HCT116 (cell line): ENCODE measurements at regions not wholly inside any gene's neighbourhood (a gene's known extent, or its start where the extent isn't known, plus 50 kb on each side); places are given as distances from the start of the nearest gene placed in this dataset.

Experiments used
- ATAC-seq: fragments of 200-7000 bp; cut with Tn5 transposase; 2 replicates; pipeline ENCODE4 v1.9.1; 2020; ENCODE audit warnings: mild to moderate bottlenecking, moderate library complexity
- BruUV-seq: library from RNA; stranded (reverse); fragments of 400-500 nt; replicated peaks from 2 replicates; lab custom pipeline; 2021; lab: Mats Ljungman, UMichigan
- CTCF ChIA-PET: fragments of 300-600 bp; sonication (Branson Sonifier 250); formaldehyde crosslinking; loops from one replicate; lab custom pipeline; 2021; ENCODE audit warnings: antibody characterized with exemption; lab: Charles Lee
- POLR2A ChIA-PET: fragments of 300-600, 350-600 bp; sonication (Branson Sonifier 250); formaldehyde crosslinking; loops from one replicate; lab custom pipeline; 2021; ENCODE audit warnings: antibody characterized with exemption; lab: Charles Lee
- RAD21 ChIA-PET, 2 experiments: fragments of 300-600 bp; sonication (Branson Sonifier 250); formaldehyde crosslinking; loops; one replicate each; lab custom pipeline; 2023; ENCODE audit warnings: low total read pairs in 2 of 2; ENCODE audit not compliant: uncharacterized antibody in 2 of 2, unreplicated experiment in 2 of 2, low non-redundant PET in 1 of 2; lab: Charles Lee
- DNase-seq: peaks from one replicate; pipeline ENCODE4 v3.0.0-alpha.2; 2010; ENCODE audit warnings: low read depth, low spot score
- H2AFZ ChIP-seq: fragments of 200-600 bp; shearing (Covaris generic), sonication (generic); 2 replicates; pipeline ENCODE4 v1.6.1; 2017; ENCODE audit warnings: low read depth, mixed run types, mixed read lengths, antibody characterized with exemption, low read length; ENCODE audit not compliant: poor library complexity, severe bottlenecking
- H3K27ac ChIP-seq: 2 replicates; pipeline ENCODE4 v1.5.1; 2012; ENCODE audit warnings: low read depth, low read length
- H3K27me3 ChIP-seq: fragments of 200-600 bp; sonication (generic); 2 replicates; pipeline ENCODE4 v1.6.1; 2016; ENCODE audit warnings: mixed run types, low read length, mixed read lengths; ENCODE audit not compliant: insufficient read depth
- H3K36me3 ChIP-seq, 2 experiments: fragments of 200-500 bp in 1 of 2; fragments of 200-600 bp in 1 of 2; sonication (Bioruptor generic) in 1 of 2; sonication (generic) in 1 of 2; 2 replicates each; pipeline versions ENCODE4 v1.5.1 to v1.6.1; 2014 to 2016; ENCODE audit warnings: low read length in 2 of 2, inconsistent platforms in 1 of 2, mixed read lengths in 1 of 2, mixed run types in 1 of 2; ENCODE audit not compliant: insufficient read depth in 2 of 2, control insufficient read depth in 1 of 2
- H3K4me1 ChIP-seq, 2 experiments: fragments of 200-600 bp in 1 of 2; sonication (generic) in 1 of 2; 2 replicates each; pipeline versions ENCODE4 v1.5.1 to v1.6.1; 2012 to 2017; ENCODE audit warnings: low read length in 2 of 2, inconsistent platforms in 1 of 2, mild to moderate bottlenecking in 1 of 2, mixed read lengths in 1 of 2, mixed run types in 1 of 2, moderate library complexity in 1 of 2; ENCODE audit not compliant: insufficient read depth in 2 of 2, control insufficient read depth in 1 of 2
- H3K4me2 ChIP-seq: fragments of 200-600 bp; sonication (generic); 2 replicates; pipeline ENCODE4 v1.6.1; 2017; ENCODE audit warnings: mixed run types, low read length, mixed read lengths
- H3K4me3 ChIP-seq, 2 experiments: fragments of 200-600 bp in 1 of 2; sonication (generic) in 1 of 2; replicated peaks in 1 of 2; 2 replicates each; pipeline ENCODE4 v1.5.1; 2011 to 2016; ENCODE audit warnings: low read length in 2 of 2, control low read depth in 1 of 2, low read depth in 1 of 2, mild to moderate bottlenecking in 1 of 2, mixed read lengths in 1 of 2, mixed run types in 1 of 2
- H3K79me2 ChIP-seq: fragments of 200-600 bp; sonication (generic); 2 replicates; pipeline ENCODE4 v1.6.1; 2017; ENCODE audit warnings: mild to moderate bottlenecking, mixed run types, low read length, moderate library complexity, mixed read lengths; ENCODE audit not compliant: insufficient read depth
- H3K9ac ChIP-seq: fragments of 200-600 bp; sonication (generic); 2 replicates; pipeline ENCODE4 v1.6.1; 2016; ENCODE audit warnings: low read length, mixed read lengths
- H3K9me2 ChIP-seq: fragments of 200-600 bp; sonication (generic), shearing (Covaris generic); 2 replicates; pipeline ENCODE4 v1.6.1; 2017; ENCODE audit warnings: mixed run types, mild to moderate bottlenecking, moderate library complexity; ENCODE audit not compliant: insufficient read depth
- H3K9me3 ChIP-seq, 2 experiments: fragments of 200-500 bp in 1 of 2; fragments of 200-600 bp in 1 of 2; sonication (Bioruptor generic) in 1 of 2; sonication (generic) in 1 of 2; 2 replicates each; pipeline ENCODE4 v1.6.1; 2014 to 2017; ENCODE audit warnings: low read length in 2 of 2, mixed read lengths in 2 of 2, inconsistent platforms in 1 of 2, low read depth in 1 of 2, mild to moderate bottlenecking in 1 of 2, mixed run types in 1 of 2, moderate library complexity in 1 of 2; ENCODE audit not compliant: control insufficient read depth in 1 of 2, insufficient read depth in 1 of 2
- H4K20me1 ChIP-seq: fragments of 200-600 bp; sonication (generic), shearing (Covaris generic); 2 replicates; pipeline ENCODE4 v1.6.1; 2017; ENCODE audit warnings: mixed run types, mild to moderate bottlenecking, moderate library complexity; ENCODE audit not compliant: insufficient read depth
- CBX3 ChIP-seq: IDR thresholded peaks from 2 replicates; pipeline ENCODE4 v1.6.1; 2012; ENCODE audit warnings: low read depth
- EGR1 ChIP-seq: IDR thresholded peaks from 2 replicates; pipeline ENCODE4 v1.6.1; 2012; ENCODE audit warnings: low read depth
- ELF1 ChIP-seq: IDR thresholded peaks from 2 replicates; pipeline ENCODE4 v1.6.1; 2012; ENCODE audit warnings: low read depth, borderline replicate concordance
- EZH2phosphoT487 ChIP-seq: fragments of 200-600 bp; IDR thresholded peaks from 2 replicates; pipeline ENCODE4 v1.6.1; 2018; ENCODE audit warnings: antibody characterized with exemption, borderline replicate concordance
- POLR2AphosphoS5 ChIP-seq: IDR thresholded peaks from 2 replicates; pipeline ENCODE4 v1.6.1; 2011; ENCODE audit warnings: mild to moderate bottlenecking, low read depth, low read length, moderate library complexity
- RAD21 ChIP-seq: IDR thresholded peaks from 2 replicates; pipeline ENCODE4 v1.6.1; 2012; ENCODE audit warnings: low read depth, mild to moderate bottlenecking
- SP1 ChIP-seq: IDR thresholded peaks from 2 replicates; pipeline ENCODE4 v1.6.1; 2012; ENCODE audit warnings: low read depth
- TCF7L2 ChIP-seq: IDR thresholded peaks from 2 replicates; pipeline ENCODE4 v1.7.0; 2011; ENCODE audit warnings: borderline replicate concordance, inconsistent platforms; ENCODE audit not compliant: insufficient read depth, insufficient read length; ENCODE audit errors: extremely low read depth
- YY1 ChIP-seq: IDR thresholded peaks from 2 replicates; pipeline ENCODE4 v1.6.1; 2011; ENCODE audit warnings: low read length, low read depth, moderate library complexity, mild to moderate bottlenecking; ENCODE audit not compliant: insufficient replicate concordance; ENCODE audit errors: extremely low read depth
- ZFX ChIP-seq: fragments of 450-650 bp; IDR thresholded peaks from 2 replicates; pipeline ENCODE4 v1.6.1; 2017
- ZNF274 ChIP-seq: fragments of 200-500 bp; sonication (Bioruptor generic); IDR thresholded peaks from 2 replicates; pipeline ENCODE4 v1.6.1; 2014; ENCODE audit warnings: mild to moderate bottlenecking, low read depth, low read length, inconsistent platforms
- intact Hi-C: fragments of 100-400 bp; cut with micrococcal nuclease; formaldehyde crosslinking; loops from 2 replicates; pipeline ENCODE4 v1.10.0; 2022
- TF ChIP-seq, protein P1 (sequence below): IDR thresholded peaks from 2 replicates; pipeline ENCODE4 v1.6.1; 2012; ENCODE audit warnings: low read depth
- TF ChIP-seq, protein P2 (sequence below): IDR thresholded peaks from 2 replicates; pipeline ENCODE4 v1.6.1; 2011; ENCODE audit warnings: mild to moderate bottlenecking, low read length, moderate library complexity; ENCODE audit not compliant: insufficient replicate concordance; ENCODE audit errors: extremely low read depth
- TF ChIP-seq, protein P3 (sequence below): IDR thresholded peaks from 2 replicates; pipeline ENCODE4 v1.6.1; 2012

DNA sequence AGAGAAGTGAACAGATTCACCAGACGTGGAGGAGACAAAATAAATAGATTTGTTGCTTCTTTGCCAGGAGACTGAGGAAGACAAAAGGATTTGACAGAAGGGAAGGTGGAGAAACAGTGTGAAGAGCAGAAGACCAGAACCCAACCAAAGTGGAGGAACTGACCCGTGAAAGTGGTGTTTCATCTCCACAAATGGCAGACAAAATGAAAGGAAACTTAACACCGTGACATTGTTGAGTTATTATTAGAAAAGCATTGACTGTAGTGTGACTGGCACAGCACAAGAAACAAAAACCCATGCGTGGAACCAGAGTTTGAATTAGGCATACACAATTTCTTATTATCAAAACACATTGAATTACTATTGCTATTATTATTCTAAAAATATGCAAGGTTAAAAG lies 518.1 kb downstream of the TMEM121 start:
- intact Hi-C loops: no loop called here
- no peaks in the 10 kb centered on the region for H3K36me3 ChIP-seq
- CTCF ChIA-PET: no interaction called here
- H4K20me1 ChIP-seq: no peaks in the 10 kb centered on the region
- H3K9me3 ChIP-seq: no peaks in the 10 kb centered on the region; a peak in 1 of 4 replicates
- no peaks in the 10 kb centered on the region for H3K79me2 ChIP-seq
- no peak overlapping the region for H3K27ac ChIP-seq
- RAD21 ChIA-PET: no interaction called here
- no peak overlapping the region for H3K4me2 ChIP-seq
- POLR2A ChIA-PET: no interaction called here
- no peak overlapping the region for H3K4me3 ChIP-seq
- no peaks in the 10 kb centered on the region for H3K27me3 ChIP-seq
- no peaks in the 10 kb centered on the region for H3K4me1 ChIP-seq
- no peaks in the 10 kb centered on the region for H3K9me2 ChIP-seq
- ATAC-seq (no peak), DNase-seq (no peak)
- BruUV-seq: no TSS peak
- H3K9ac ChIP-seq: no peak overlapping the region
- H2AFZ ChIP-seq: no peak overlapping the region
- TF ChIP-seq, protein P1, sequence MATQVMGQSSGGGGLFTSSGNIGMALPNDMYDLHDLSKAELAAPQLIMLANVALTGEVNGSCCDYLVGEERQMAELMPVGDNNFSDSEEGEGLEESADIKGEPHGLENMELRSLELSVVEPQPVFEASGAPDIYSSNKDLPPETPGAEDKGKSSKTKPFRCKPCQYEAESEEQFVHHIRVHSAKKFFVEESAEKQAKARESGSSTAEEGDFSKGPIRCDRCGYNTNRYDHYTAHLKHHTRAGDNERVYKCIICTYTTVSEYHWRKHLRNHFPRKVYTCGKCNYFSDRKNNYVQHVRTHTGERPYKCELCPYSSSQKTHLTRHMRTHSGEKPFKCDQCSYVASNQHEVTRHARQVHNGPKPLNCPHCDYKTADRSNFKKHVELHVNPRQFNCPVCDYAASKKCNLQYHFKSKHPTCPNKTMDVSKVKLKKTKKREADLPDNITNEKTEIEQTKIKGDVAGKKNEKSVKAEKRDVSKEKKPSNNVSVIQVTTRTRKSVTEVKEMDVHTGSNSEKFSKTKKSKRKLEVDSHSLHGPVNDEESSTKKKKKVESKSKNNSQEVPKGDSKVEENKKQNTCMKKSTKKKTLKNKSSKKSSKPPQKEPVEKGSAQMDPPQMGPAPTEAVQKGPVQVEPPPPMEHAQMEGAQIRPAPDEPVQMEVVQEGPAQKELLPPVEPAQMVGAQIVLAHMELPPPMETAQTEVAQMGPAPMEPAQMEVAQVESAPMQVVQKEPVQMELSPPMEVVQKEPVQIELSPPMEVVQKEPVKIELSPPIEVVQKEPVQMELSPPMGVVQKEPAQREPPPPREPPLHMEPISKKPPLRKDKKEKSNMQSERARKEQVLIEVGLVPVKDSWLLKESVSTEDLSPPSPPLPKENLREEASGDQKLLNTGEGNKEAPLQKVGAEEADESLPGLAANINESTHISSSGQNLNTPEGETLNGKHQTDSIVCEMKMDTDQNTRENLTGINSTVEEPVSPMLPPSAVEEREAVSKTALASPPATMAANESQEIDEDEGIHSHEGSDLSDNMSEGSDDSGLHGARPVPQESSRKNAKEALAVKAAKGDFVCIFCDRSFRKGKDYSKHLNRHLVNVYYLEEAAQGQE: no peak
- TF ChIP-seq SP1 (no peak), YY1 (no peak), EGR1 (no peak), RAD21 (no peak), EZH2phosphoT487 (no peak), TCF7L2 (no peak), CBX3 (no peak), ZNF274 (no peak), ZFX (no peak), ELF1 (no peak), POLR2AphosphoS5 (no peak)
- TF ChIP-seq, protein P2, sequence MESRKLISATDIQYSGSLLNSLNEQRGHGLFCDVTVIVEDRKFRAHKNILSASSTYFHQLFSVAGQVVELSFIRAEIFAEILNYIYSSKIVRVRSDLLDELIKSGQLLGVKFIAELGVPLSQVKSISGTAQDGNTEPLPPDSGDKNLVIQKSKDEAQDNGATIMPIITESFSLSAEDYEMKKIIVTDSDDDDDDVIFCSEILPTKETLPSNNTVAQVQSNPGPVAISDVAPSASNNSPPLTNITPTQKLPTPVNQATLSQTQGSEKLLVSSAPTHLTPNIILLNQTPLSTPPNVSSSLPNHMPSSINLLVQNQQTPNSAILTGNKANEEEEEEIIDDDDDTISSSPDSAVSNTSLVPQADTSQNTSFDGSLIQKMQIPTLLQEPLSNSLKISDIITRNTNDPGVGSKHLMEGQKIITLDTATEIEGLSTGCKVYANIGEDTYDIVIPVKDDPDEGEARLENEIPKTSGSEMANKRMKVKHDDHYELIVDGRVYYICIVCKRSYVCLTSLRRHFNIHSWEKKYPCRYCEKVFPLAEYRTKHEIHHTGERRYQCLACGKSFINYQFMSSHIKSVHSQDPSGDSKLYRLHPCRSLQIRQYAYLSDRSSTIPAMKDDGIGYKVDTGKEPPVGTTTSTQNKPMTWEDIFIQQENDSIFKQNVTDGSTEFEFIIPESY: no peak
- TF ChIP-seq, protein P3, sequence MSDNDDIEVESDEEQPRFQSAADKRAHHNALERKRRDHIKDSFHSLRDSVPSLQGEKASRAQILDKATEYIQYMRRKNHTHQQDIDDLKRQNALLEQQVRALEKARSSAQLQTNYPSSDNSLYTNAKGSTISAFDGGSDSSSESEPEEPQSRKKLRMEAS: no peak
